ENCODE measurements at regions not wholly inside any gene's neighbourhood (a gene's known extent, or its start where the extent isn't known, plus 50 kb on each side); places are given as distances from the start of the nearest gene placed in this dataset.
"Not testable (repeated sequence)": the region's sequence is repeated elsewhere in the genome, so short reads cannot be mapped to it uniquely, and the experiment has no call there.

- H3K9me3 Mint-ChIP-seq: peaks cover 5% of the 10 kb centered on the region
- H3K4me1 Mint-ChIP-seq: peaks cover 19% of the 10 kb centered on the region
- no peak for DNase-seq
- H3K4me3 Mint-ChIP-seq: no peak overlapping the region
- no peaks in the 10 kb centered on the region for H3K27me3 Mint-ChIP-seq
- peaks cover 3% of the 10 kb centered on the region for H3K36me3 Mint-ChIP-seq
- no peak overlapping the region for H3K27ac Mint-ChIP-seq
Observed at GRCh38 chr21:14903172-14903865, 161.5 kb downstream of the NRIP1 start.

GRCh38 chr21:14901482-14901958, 163.3 kb downstream of the NRIP1 start:
- Mint-ChIP-seq H3K36me3 (peaks cover 3% of the 10 kb centered on the region), H3K27me3 (no peaks in the 10 kb centered on the region), H3K27ac (peak overlapping the region; percentile 46), H3K9me3 (peaks cover 5% of the 10 kb centered on the region), H3K4me3 (no peak overlapping the region), H3K4me1 (peaks cover 19% of the 10 kb centered on the region)
- peak; percentile 18 for DNase-seq

DNA sequence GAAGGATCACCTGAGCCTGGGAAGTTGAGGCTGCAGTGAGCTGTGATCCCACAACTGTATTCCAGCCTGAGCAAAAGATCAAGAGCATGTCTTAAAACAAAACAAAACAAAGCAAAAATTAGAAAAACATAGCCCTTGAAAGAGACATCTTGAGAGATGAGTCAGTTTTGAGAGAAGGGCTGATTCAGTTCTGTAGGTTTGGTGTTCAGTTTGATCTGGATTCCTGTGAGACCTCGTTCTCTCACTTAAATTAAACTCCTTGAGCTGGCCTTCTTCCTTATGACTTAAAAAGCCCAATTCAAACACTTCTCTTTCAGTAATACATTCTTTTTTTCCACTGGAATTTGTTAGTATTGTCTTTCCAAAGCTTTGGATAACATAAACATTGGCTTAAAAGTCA, 164.2 kb downstream of the NRIP1 start:
- no peak overlapping the region for H3K27ac Mint-ChIP-seq
- H3K27me3 Mint-ChIP-seq: no peaks in the 10 kb centered on the region
- DNase-seq: no peak
- peaks cover 3% of the 10 kb centered on the region for H3K36me3 Mint-ChIP-seq
- H3K4me3 Mint-ChIP-seq: no peak overlapping the region
- peaks cover 5% of the 10 kb centered on the region for H3K9me3 Mint-ChIP-seq
- H3K4me1 Mint-ChIP-seq: peaks cover 19% of the 10 kb centered on the region

DNA sequence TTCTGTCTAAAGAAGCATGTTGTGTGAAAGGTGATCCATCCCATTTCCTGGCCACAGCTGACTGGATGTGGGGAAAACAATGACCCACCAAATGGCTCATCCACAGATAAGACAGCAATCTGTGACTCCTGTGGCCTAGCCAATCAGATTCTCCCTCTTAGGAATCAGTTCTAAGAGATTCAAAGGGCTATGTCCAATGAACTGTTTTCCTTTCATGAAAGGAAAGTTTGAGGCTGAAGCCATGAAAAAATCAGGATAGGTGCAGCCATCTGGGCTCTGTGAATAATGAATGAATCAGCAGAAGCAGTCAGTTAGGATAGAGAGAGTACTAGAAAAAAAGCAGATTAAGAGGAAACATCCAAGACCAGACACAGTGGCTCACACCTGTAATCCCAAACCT, 164.7 kb downstream of the NRIP1 start:
- Mint-ChIP-seq H3K4me3 (no peak overlapping the region), H3K27me3 (no peaks in the 10 kb centered on the region), H3K36me3 (peaks cover 3% of the 10 kb centered on the region), H3K27ac (no peak overlapping the region), H3K9me3 (peaks cover 5% of the 10 kb centered on the region), H3K4me1 (peaks cover 19% of the 10 kb centered on the region)
- no peak for DNase-seq

DNA sequence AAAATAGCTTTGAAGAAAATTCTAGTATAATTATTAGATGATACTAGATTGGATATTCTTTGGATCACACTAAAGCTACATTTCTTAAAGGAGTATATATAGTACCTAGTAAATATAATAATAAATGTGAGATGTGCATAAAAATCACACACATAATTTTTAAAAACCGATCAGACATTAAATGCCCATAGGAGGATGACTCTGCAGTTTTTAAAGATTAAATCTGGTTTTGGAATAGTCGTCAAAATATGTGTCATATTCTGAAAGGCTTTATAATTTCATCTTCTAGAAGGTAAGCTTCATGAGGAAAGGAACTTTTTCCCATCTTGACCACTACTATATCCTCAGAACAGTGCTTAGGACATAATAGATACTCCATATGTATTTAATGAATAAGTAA, 169.0 kb downstream of the NRIP1 start:
- Mint-ChIP-seq H3K27ac (no peak overlapping the region), H3K9me3 (no peaks in the 10 kb centered on the region), H3K36me3 (no peaks in the 10 kb centered on the region), H3K4me1 (peaks cover 5% of the 10 kb centered on the region), H3K4me3 (no peak overlapping the region), H3K27me3 (no peaks in the 10 kb centered on the region)
- DNase-seq: no peak

DNA sequence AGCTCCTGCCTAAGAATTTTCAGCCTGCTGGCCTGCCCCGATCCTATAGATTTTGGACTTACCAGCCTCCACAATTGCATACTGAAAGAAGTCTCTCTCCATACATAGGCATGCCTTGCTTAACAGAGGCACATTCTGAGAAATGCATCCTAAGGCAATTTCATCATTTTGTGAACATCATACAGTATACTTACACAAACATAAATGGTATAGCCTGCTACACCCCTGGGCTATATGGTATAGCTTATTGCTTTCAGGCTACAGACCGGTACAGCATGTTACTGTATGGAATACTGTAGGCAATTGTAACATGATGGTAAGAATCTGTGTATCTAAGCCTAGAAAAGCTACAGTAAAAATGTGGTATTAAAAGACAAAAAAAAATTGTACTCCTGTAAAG, 174.7 kb downstream of the NRIP1 start:
- H3K9me3 Mint-ChIP-seq: no peaks in the 10 kb centered on the region
- no peaks in the 10 kb centered on the region for H3K36me3 Mint-ChIP-seq
- H3K4me1 Mint-ChIP-seq: peaks cover 7% of the 10 kb centered on the region
- no peak overlapping the region for H3K4me3 Mint-ChIP-seq
- DNase-seq: no peak
- no peak overlapping the region for H3K27ac Mint-ChIP-seq
- H3K27me3 Mint-ChIP-seq: no peaks in the 10 kb centered on the region

- H3K36me3 Mint-ChIP-seq: no peaks in the 10 kb centered on the region
- peaks cover 7% of the 10 kb centered on the region for H3K4me1 Mint-ChIP-seq
- no peaks in the 10 kb centered on the region for H3K27me3 Mint-ChIP-seq
- no peaks in the 10 kb centered on the region for H3K9me3 Mint-ChIP-seq
- DNase-seq: no peak
- H3K27ac Mint-ChIP-seq: no peak overlapping the region
- H3K4me3 Mint-ChIP-seq: no peak overlapping the region
Observed at GRCh38 chr21:14889080-14889810, 175.6 kb downstream of the NRIP1 start.

GRCh38 chr21:14888202-14888601, 176.6 kb downstream of the NRIP1 start:
- DNase-seq: no peak
- H3K27me3 Mint-ChIP-seq: no peaks in the 10 kb centered on the region
- no peaks in the 10 kb centered on the region for H3K36me3 Mint-ChIP-seq
- H3K4me1 Mint-ChIP-seq: peaks cover 7% of the 10 kb centered on the region
- no peaks in the 10 kb centered on the region for H3K9me3 Mint-ChIP-seq
- no peak overlapping the region for H3K27ac Mint-ChIP-seq
- H3K4me3 Mint-ChIP-seq: no peak overlapping the region

- Mint-ChIP-seq H3K9me3 (no peaks in the 10 kb centered on the region), H3K4me3 (no peak overlapping the region), H3K27ac (no peak overlapping the region), H3K27me3 (no peaks in the 10 kb centered on the region), H3K36me3 (no peaks in the 10 kb centered on the region), H3K4me1 (peaks cover 7% of the 10 kb centered on the region)
- DNase-seq: no peak
Observed at GRCh38 chr21:14886001-14886400, 178.8 kb downstream of the NRIP1 start.

DNA sequence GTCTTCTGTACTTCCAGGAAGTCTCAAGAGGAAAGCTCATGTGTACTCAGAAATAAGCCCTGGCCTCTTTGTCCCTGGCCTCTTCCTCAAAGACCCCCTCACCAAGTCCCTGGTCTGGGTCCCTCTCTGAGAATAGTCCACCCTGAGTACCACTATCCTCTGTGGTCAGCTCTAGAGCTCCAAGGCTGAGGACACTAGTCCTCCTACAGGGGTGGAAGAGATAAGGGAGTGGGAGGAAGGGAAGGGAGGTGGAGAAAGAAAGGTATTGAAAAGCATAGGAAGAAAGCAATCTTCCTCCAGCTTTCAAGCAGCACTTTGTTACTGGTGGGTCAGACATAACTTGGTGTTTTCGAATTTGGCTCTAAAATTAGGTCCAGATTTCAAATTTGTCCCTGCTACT, 181.4 kb downstream of the NRIP1 start:
- Mint-ChIP-seq H3K27ac (no peak overlapping the region), H3K4me3 (no peak overlapping the region), H3K4me1 (no peaks in the 10 kb centered on the region), H3K27me3 (no peaks in the 10 kb centered on the region), H3K36me3 (no peaks in the 10 kb centered on the region), H3K9me3 (no peaks in the 10 kb centered on the region)
- DNase-seq: no peak

- not testable (repeated sequence) for H3K4me3 Mint-ChIP-seq, H3K36me3 Mint-ChIP-seq, H3K27me3 Mint-ChIP-seq, H3K4me1 Mint-ChIP-seq, H3K27ac Mint-ChIP-seq, H3K9me3 Mint-ChIP-seq, DNase-seq
Observed at GRCh38 chr21:14882545-14882944, 182.3 kb downstream of the NRIP1 start.

DNA sequence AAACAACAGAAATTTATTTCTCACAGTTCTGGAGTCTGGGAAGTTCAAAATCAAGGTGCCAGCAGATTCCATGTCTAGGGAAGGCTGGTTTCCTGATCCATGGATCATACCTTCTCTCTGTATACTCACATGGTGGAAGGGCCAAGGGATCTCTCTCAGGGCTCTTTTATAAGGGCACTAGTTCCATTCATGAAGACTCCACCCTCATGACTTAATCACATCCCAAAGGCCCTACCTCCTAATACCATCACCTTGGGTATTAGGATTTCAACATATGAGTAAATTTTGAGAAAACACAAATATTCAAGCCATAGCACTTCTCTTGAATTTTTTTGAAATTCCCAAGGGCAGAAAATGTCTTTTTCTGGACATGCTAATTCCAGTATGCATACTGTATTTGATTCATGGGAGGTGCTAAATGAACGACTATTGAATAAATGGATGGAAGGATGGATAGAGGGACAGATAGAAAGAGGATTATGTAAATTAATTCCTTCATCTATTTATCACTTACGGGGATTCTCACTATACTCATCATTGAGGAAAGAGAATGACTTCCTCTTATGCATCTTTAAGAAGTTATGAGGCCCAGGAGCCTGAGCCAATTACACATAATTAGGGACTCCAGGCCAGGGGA, 182.8 kb downstream of the NRIP1 start:
- no peak for DNase-seq
- Mint-ChIP-seq H3K4me1 (peaks cover 8% of the 10 kb centered on the region), H3K4me3 (no peak overlapping the region), H3K27me3 (no peaks in the 10 kb centered on the region), H3K27ac (no peak overlapping the region), H3K9me3 (no peaks in the 10 kb centered on the region), H3K36me3 (no peaks in the 10 kb centered on the region)

- Mint-ChIP-seq H3K36me3 (no peaks in the 10 kb centered on the region), H3K27ac (no peak overlapping the region), H3K9me3 (no peaks in the 10 kb centered on the region), H3K4me1 (peaks cover 8% of the 10 kb centered on the region), H3K4me3 (no peak overlapping the region), H3K27me3 (no peaks in the 10 kb centered on the region)
- DNase-seq: no peak
Observed at GRCh38 chr21:14880922-14881321, 183.9 kb downstream of the NRIP1 start.

GRCh38 chr21:14879458-14879857, 185.3 kb downstream of the NRIP1 start:
- H3K27ac Mint-ChIP-seq: no peak overlapping the region
- no peak for DNase-seq
- H3K36me3 Mint-ChIP-seq: no peaks in the 10 kb centered on the region
- H3K4me3 Mint-ChIP-seq: no peak overlapping the region
- H3K9me3 Mint-ChIP-seq: no peaks in the 10 kb centered on the region
- H3K27me3 Mint-ChIP-seq: no peaks in the 10 kb centered on the region
- H3K4me1 Mint-ChIP-seq: peaks cover 8% of the 10 kb centered on the region

DNA sequence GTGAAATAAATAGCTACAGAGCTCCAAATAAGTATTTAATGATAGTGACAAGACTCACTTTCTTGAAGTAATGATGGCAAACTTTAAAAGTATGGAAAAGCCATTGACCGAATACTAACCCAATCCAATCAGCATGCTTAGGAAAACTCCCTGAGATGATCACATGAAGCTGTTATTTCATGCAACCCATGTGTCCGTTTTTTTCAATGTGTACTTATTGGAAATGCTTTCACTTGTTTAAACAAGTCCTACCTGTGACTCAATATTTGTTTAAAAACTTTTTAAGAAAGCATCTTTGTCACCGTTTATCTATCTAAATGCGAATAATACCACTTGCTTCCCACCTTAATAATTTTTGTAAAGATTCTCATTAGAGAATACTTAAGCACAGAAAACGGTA, 185.8 kb downstream of the NRIP1 start:
- Mint-ChIP-seq H3K27ac (no peak overlapping the region), H3K36me3 (no peaks in the 10 kb centered on the region)

More for the DNA sequence above, 185.8 kb downstream of the NRIP1 start:
- no peak overlapping the region for H3K4me3 Mint-ChIP-seq
- no peak for DNase-seq
- H3K4me1 Mint-ChIP-seq: peaks cover 8% of the 10 kb centered on the region
- no peaks in the 10 kb centered on the region for H3K9me3 Mint-ChIP-seq
- no peaks in the 10 kb centered on the region for H3K27me3 Mint-ChIP-seq
